Right lobe of liver (tissue), 4 donors: ENCODE measurements at regions not wholly inside any gene's neighbourhood (a gene's known extent, or its start where the extent isn't known, plus 50 kb on each side); places are given as distances from the start of the nearest gene placed in this dataset.

Source experiments
- CTCF ChIP-seq, 4 donors: fragments of 200-600 bp in 3 of 4; fragments of 450-650 bp in 1 of 4; IDR thresholded peaks; one replicate each; pipeline versions ENCODE4 v1.5.1 to v1.8.0; 2016 to 2022; ENCODE audit warnings: antibody characterized with exemption in 4 of 4, mild to moderate bottlenecking in 2 of 4
- POLR2A ChIP-seq: fragments of 450-650 bp; IDR thresholded peaks from one replicate; pipeline ENCODE4 v1.6.1; 2017; ENCODE audit warnings: antibody characterized with exemption, mild to moderate bottlenecking
- donor health status: DM: no; HTN: no; CAD: no.
- donor health status: DM: no; HTN: no; CAD: no.
- donor health status: DM: no; HTN: yes; CAD: no.

- TF ChIP-seq CTCF (IDR thresholded peaks at IDR 0.05): no peak
- TF ChIP-seq POLR2A: no peak
Measured at GRCh38 chr6:113073611-113074191, 726.6 kb downstream of the RFPL4B start.
